SK-N-SH (cell line): ENCODE measurements at regions not wholly inside any gene's neighbourhood (a gene's known extent, or its start where the extent isn't known, plus 50 kb on each side); places are given as distances from the start of the nearest gene placed in this dataset.
"Not testable (repeated sequence)": the region's sequence is repeated elsewhere in the genome, so short reads cannot be mapped to it uniquely, and the experiment has no call there.

Experiments used
- CTCF ChIA-PET: fragments of 300-600, 350-600 bp; formaldehyde crosslinking; extraction: SDS; loops from one replicate; lab custom pipeline; 2021; lab: Yijun Ruan, JAX
- POLR2A ChIA-PET: fragments of 350-600 bp; sonication (Branson Sonifier 250); formaldehyde crosslinking; extraction: SDS; loops from one replicate; lab custom pipeline; 2020; ENCODE audit warnings: antibody characterized with exemption, inconsistent platforms; lab: Yijun Ruan, JAX
- DNase-seq: peaks from one replicate; pipeline ENCODE4 v3.0.0; 2012
- H2AFZ ChIP-seq: fragments of 200-600 bp; sonication (generic); 2 replicates; pipeline ENCODE4 v1.8.1; 2016; ENCODE audit warnings: antibody characterized with exemption, mild to moderate bottlenecking, low read depth
- H3F3A ChIP-seq: fragments of 200-600 bp; sonication (generic); replicated peaks from 2 replicates; pipeline ENCODE3; 2016; ENCODE audit warnings: antibody characterized with exemption, mild to moderate bottlenecking; ENCODE audit not compliant: insufficient read depth
- H3K27ac ChIP-seq, 2 experiments: fragments of 200-500 bp in 1 of 2; fragments of 200-600 bp in 1 of 2; sonication (Bioruptor generic) in 1 of 2; sonication (generic), shearing (Covaris generic) in 1 of 2; 2 replicates each; pipeline versions ENCODE4 v1.5.1 to v1.6.1; 2014 to 2016; ENCODE audit warnings: low read depth in 2 of 2, inconsistent platforms in 1 of 2, low read length in 1 of 2, mild to moderate bottlenecking in 1 of 2, mixed read lengths in 1 of 2
- H3K27me3 ChIP-seq: fragments of 200-600 bp; sonication (generic), shearing (Covaris generic); 2 replicates; pipeline ENCODE4 v1.6.1; 2016; ENCODE audit warnings: mixed run types; ENCODE audit not compliant: insufficient read depth
- H3K36me3 ChIP-seq, 2 experiments: fragments of 200-500 bp in 1 of 2; fragments of 200-600 bp in 1 of 2; sonication (Bioruptor generic) in 1 of 2; sonication (generic) in 1 of 2; replicated peaks in 1 of 2; 2 replicates each; pipeline versions ENCODE3 to v1.5.1; 2014 to 2016; ENCODE audit warnings: low read length in 1 of 2, mild to moderate bottlenecking in 1 of 2; ENCODE audit not compliant: insufficient read depth in 2 of 2, control insufficient read depth in 1 of 2
- H3K4me1 ChIP-seq, 2 experiments: fragments of 200-500 bp in 1 of 2; fragments of 200-600 bp in 1 of 2; sonication (Bioruptor generic) in 1 of 2; sonication (generic), shearing (Covaris generic) in 1 of 2; 2 replicates each; pipeline versions ENCODE4 v1.5.1 to v1.6.1; 2014 to 2016; ENCODE audit warnings: low read depth in 1 of 2, low read length in 1 of 2, mixed run types in 1 of 2; ENCODE audit not compliant: insufficient read depth in 2 of 2, control insufficient read depth in 1 of 2
- H3K4me2 ChIP-seq: fragments of 200-600 bp; sonication (generic), shearing (Covaris generic); 2 replicates; pipeline ENCODE4 v1.6.1; 2017; ENCODE audit warnings: mixed run types
- H3K4me3 ChIP-seq, 2 experiments: fragments of 200-500 bp in 1 of 2; fragments of 200-600 bp in 1 of 2; sonication (Bioruptor generic) in 1 of 2; sonication (generic), shearing (Covaris generic) in 1 of 2; 2 replicates each; pipeline versions ENCODE4 v1.5.1 to v1.8.1; 2014 to 2016; ENCODE audit warnings: low read depth in 2 of 2, inconsistent platforms in 1 of 2, low read length in 1 of 2, mild to moderate bottlenecking in 1 of 2, mixed read lengths in 1 of 2, moderate library complexity in 1 of 2
- H3K79me2 ChIP-seq: fragments of 200-600 bp; sonication (generic); 2 replicates; pipeline ENCODE4 v1.8.1; 2017; ENCODE audit warnings: mild to moderate bottlenecking; ENCODE audit not compliant: insufficient read depth
- H3K9ac ChIP-seq: fragments of 200-600 bp; sonication (generic); 2 replicates; pipeline ENCODE4 v1.6.1; 2017; ENCODE audit warnings: mixed run types
- H3K9me2 ChIP-seq: fragments of 200-600 bp; sonication (generic); 2 replicates; pipeline ENCODE4 v1.6.1; 2017; ENCODE audit warnings: mixed run types
- H3K9me3 ChIP-seq: fragments of 200-600 bp; sonication (generic); 2 replicates; pipeline ENCODE4 v1.6.1; 2017; ENCODE audit warnings: mixed run types, mild to moderate bottlenecking, moderate library complexity
- H4K20me1 ChIP-seq: fragments of 200-600 bp; sonication (generic); 2 replicates; pipeline ENCODE4 v1.6.1; 2017; ENCODE audit warnings: mild to moderate bottlenecking, mixed run types; ENCODE audit not compliant: insufficient read depth
- WGBS: methylation state at CpG from one replicate; pipeline ENCODE4 v1.1.6; 2017; ENCODE audit warnings: low lambda C conversion rate; 5-methylcytosine and 5-hydroxymethylcytosine counted together

DNA sequence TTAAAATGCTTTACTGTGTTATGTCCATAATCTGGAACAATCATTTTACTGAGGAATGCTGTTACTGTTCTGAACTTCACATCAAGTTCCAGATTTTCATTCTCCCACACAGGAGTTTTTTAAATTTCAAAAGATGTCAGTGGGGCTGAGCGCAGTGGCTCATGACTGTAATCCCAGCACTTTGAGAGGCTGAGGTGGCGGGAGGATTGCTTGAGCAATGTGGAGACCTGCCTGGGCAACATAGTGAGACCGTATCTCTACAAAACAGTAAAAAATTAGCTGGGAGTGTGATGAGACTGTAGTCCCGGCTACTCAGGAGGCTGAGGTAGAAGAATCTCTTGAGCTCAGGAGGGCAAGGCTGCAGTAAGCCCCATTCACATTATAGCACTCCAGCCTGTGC lies 177.9 kb upstream of the GOLGA6L22 start:
- DNase-seq, H4K20me1 ChIP-seq, H3K27ac ChIP-seq, H3K9ac ChIP-seq, H3K27me3 ChIP-seq, POLR2A ChIA-PET, H2AFZ ChIP-seq, H3K36me3 ChIP-seq, H3K4me1 ChIP-seq, H3F3A ChIP-seq, H3K4me2 ChIP-seq, H3K79me2 ChIP-seq, H3K4me3 ChIP-seq, H3K9me2 ChIP-seq, H3K9me3 ChIP-seq, CTCF ChIA-PET: not testable (repeated sequence)
- WGBS: 51% methylated on average over 4 of the region's 4 CpGs

DNA sequence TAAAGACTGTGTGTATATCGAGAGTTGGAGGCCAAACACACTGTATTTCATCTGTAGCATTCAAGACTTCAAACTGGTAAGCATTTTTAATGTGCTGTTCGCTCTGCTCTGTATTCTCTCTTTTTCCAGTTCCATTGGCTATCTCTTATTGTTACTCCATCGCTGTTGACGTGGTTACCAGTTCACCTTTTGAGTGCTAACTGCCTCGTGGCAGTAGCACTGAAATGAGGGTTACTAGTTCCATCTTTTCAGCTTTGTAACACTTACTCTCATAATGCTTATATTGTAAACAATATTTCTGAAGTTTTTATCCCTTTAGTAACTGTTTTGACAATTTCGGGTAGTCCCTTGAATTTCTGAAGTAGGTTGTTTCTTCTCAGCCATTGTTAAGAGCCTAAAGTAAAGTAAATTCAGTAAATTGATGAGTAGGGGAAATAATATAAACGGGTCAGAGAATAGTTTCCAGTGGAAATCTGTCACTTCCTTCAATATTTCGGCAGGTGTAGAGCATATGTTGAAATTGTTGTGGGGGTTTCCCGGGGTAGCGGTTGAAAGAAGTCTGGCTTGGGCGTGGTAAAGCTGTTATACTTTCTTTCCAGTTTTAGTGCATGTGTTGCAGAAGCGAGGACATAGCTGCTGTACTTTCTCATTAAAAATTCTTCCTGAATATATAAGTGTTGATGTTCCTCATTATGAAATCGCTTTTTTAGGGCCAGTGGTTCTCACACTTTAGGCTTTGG lies 175.7 kb upstream of the GOLGA6L22 start:
- H3K9me3 ChIP-seq, H3K9me2 ChIP-seq, POLR2A ChIA-PET, H3K4me2 ChIP-seq, CTCF ChIA-PET, H3K36me3 ChIP-seq, H3K4me1 ChIP-seq, DNase-seq, H3K79me2 ChIP-seq, H4K20me1 ChIP-seq, H3K27ac ChIP-seq, H3K4me3 ChIP-seq, H3F3A ChIP-seq, H2AFZ ChIP-seq, H3K27me3 ChIP-seq, H3K9ac ChIP-seq: not testable (repeated sequence)
- WGBS: 30% methylated on average over 13 of the region's 13 CpGs

GRCh38 chr15:22284795-22285420 lies 173.8 kb upstream of the GOLGA6L22 start:
- H3K4me3 ChIP-seq, H3K79me2 ChIP-seq, H3K27me3 ChIP-seq, H3K9me3 ChIP-seq, H3K9ac ChIP-seq, DNase-seq, H3K4me1 ChIP-seq, POLR2A ChIA-PET, H3F3A ChIP-seq, H3K9me2 ChIP-seq, H3K4me2 ChIP-seq, H2AFZ ChIP-seq, H3K36me3 ChIP-seq, CTCF ChIA-PET, H3K27ac ChIP-seq, H4K20me1 ChIP-seq: not testable (repeated sequence)
- WGBS: 46% methylated on average over 3 of the region's 3 CpGs

DNA sequence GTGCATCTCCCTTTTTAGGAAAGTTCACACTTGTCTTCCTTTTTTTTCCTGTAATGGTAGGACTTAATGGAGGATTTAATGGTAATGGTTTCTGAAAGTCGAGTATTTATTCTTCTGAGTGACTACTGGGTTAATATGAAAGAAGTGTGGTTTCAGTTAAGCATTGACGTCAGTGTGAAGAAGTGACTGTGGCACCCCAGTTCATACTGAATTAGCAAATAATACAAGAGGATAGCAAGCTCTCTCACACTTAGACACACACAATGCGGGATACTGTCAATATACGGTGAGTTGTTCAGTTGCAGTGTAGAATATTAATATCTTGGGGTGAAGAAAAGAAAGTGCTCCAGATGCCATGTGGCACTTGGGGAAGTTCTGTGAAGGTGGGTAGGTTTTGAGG lies 167.6 kb upstream of the GOLGA6L22 start:
- H3K4me1 ChIP-seq, H3K27ac ChIP-seq, H3K9me2 ChIP-seq, H3K4me3 ChIP-seq, H3K4me2 ChIP-seq, H3K27me3 ChIP-seq, H3K79me2 ChIP-seq, H3K9me3 ChIP-seq, H2AFZ ChIP-seq, CTCF ChIA-PET, DNase-seq, H3K9ac ChIP-seq, POLR2A ChIA-PET, H4K20me1 ChIP-seq, H3F3A ChIP-seq, H3K36me3 ChIP-seq: not testable (repeated sequence)
- WGBS: 30% methylated on average over 4 of the region's 4 CpGs

DNA sequence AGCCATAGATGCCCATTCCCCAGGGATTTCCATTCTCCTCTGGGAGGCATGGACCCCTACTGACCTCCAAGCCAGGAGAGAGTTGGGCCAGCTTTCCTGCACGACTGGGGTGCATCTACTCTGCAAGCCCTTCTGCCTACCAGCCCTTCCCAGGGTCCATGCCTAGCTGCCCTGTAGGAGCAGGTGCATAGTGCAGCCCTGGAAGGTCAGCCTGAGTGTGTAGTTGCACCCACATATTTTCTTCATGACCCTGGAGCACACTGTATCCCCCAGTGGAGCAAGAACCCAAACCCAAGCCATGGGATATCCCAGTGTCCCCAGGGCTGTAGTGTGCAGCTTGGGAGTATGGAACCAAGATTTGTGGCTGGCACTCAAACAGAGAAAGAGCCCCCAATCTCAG lies 155.6 kb upstream of the GOLGA6L22 start:
- POLR2A ChIA-PET, H3K27me3 ChIP-seq: not testable (repeated sequence)
- WGBS: no CpG with 5 or more reads among the region's 1 CpG

More for the DNA sequence above, 155.6 kb upstream of the GOLGA6L22 start:
- H3K36me3 ChIP-seq, H3K4me3 ChIP-seq, H3K79me2 ChIP-seq, DNase-seq, H3K9me3 ChIP-seq, H3K9me2 ChIP-seq, H3K27ac ChIP-seq, H3K4me1 ChIP-seq, H3K4me2 ChIP-seq, H3F3A ChIP-seq, H2AFZ ChIP-seq, H4K20me1 ChIP-seq, H3K9ac ChIP-seq, CTCF ChIA-PET: not testable (repeated sequence)
